Brain microvascular endothelial cell (primary cell): ENCODE measurements at regions not wholly inside any gene's neighbourhood (a gene's known extent, or its start where the extent isn't known, plus 50 kb on each side); places are given as distances from the start of the nearest gene placed in this dataset.

Experiments
- DNase-seq: peaks from one replicate; pipeline ENCODE4 v3.0.0-alpha.2; 2020
- H3K27ac ChIP-seq: fragments of 250-450 bp; sonication (Bioruptor Pico); 2 replicates; pipeline ENCODE4 v1.5.1; 2020; ENCODE audit warnings: mild to moderate bottlenecking, moderate library complexity
- H3K27me3 ChIP-seq: fragments of 250-450 bp; sonication (Bioruptor Pico); replicated peaks from 2 replicates; pipeline ENCODE4 v1.5.1; 2020; ENCODE audit warnings: mild to moderate bottlenecking
- H3K36me3 ChIP-seq: fragments of 250-450 bp; sonication (Bioruptor Pico); replicated peaks from 2 replicates; pipeline ENCODE4 v1.5.1; 2020; ENCODE audit warnings: mild to moderate bottlenecking
- H3K4me3 ChIP-seq: 2 replicates; pipeline ENCODE4 v1.5.1; 2011; ENCODE audit warnings: low read depth, mild to moderate bottlenecking, control low read depth, low read length, moderate library complexity
- CTCF ChIP-seq: IDR thresholded peaks from 2 replicates; pipeline ENCODE4 v1.5.1; 2011; ENCODE audit warnings: low read depth, mild to moderate bottlenecking, moderate library complexity, low read length, control low read depth, inconsistent platforms; ENCODE audit errors: missing control alignments
- in situ Hi-C: cut with HindIII; loops from 2 replicates; pipeline ENCODE4 v1.10.0; 2017; ENCODE audit warnings: low sequenced_read_pairs, low pct_ligation_motif_present

- H3K36me3 ChIP-seq = no peaks in the 10 kb centered on the region
- no peak for DNase-seq
- H3K4me3 ChIP-seq = no peak overlapping the region
- in situ Hi-C loops = no loop called here
- TF ChIP-seq CTCF = no peak
- no peaks in the 10 kb centered on the region for H3K27me3 ChIP-seq
- H3K27ac ChIP-seq = no peak overlapping the region
Measured at GRCh38 chr2:186065491-186065890, 326.9 kb downstream of the FSIP2 start.

- Histone ChIP-seq H3K4me3 (no peak overlapping the region), H3K27ac (no peak overlapping the region), H3K27me3 (no peaks in the 10 kb centered on the region), H3K36me3 (no peaks in the 10 kb centered on the region)
- TF ChIP-seq CTCF = no peak
- in situ Hi-C loops = no loop called here
- no peak for DNase-seq
Measured at GRCh38 chr2:186068139-186068801, 329.7 kb downstream of the FSIP2 start.

- Histone ChIP-seq H3K36me3 (no peaks in the 10 kb centered on the region), H3K4me3 (no peak overlapping the region), H3K27me3 (no peaks in the 10 kb centered on the region), H3K27ac (no peak overlapping the region)
- in situ Hi-C loops = no loop called here
- no peak for TF ChIP-seq CTCF
- no peak for DNase-seq
Measured at GRCh38 chr2:186069676-186070075, 331.1 kb downstream of the FSIP2 start.

GRCh38 chr2:186085226-186085625, 346.6 kb downstream of the FSIP2 start:
- no peaks in the 10 kb centered on the region for H3K36me3 ChIP-seq
- H3K4me3 ChIP-seq = no peak overlapping the region
- in situ Hi-C loops = no loop called here
- no peak for TF ChIP-seq CTCF
- no peak for DNase-seq
- no peak overlapping the region for H3K27ac ChIP-seq
- no peaks in the 10 kb centered on the region for H3K27me3 ChIP-seq

GRCh38 chr2:186093174-186093573, 354.6 kb downstream of the FSIP2 start:
- Histone ChIP-seq H3K27me3 (no peaks in the 10 kb centered on the region), H3K27ac (no peak overlapping the region), H3K4me3 (no peak overlapping the region), H3K36me3 (no peaks in the 10 kb centered on the region)
- in situ Hi-C loops = no loop called here
- TF ChIP-seq CTCF = no peak
- no peak for DNase-seq

GRCh38 chr2:186098821-186099220, 360.2 kb downstream of the FSIP2 start:
- H3K4me3 ChIP-seq = no peak overlapping the region
- no peak overlapping the region for H3K27ac ChIP-seq
- H3K36me3 ChIP-seq = no peaks in the 10 kb centered on the region
- in situ Hi-C loops = no loop called here
- TF ChIP-seq CTCF = no peak
- peak; percentile 37 for DNase-seq
- no peaks in the 10 kb centered on the region for H3K27me3 ChIP-seq
